Astrocyte of the cerebellum (primary cell): ENCODE measurements at regions not wholly inside any gene's neighbourhood (a gene's known extent, or its start where the extent isn't known, plus 50 kb on each side); places are given as distances from the start of the nearest gene placed in this dataset.

Experiments used
- DNase-seq: peaks from one replicate; pipeline ENCODE4 v3.0.0-alpha.2; 2011; ENCODE audit warnings: low read depth
- H3K4me3 ChIP-seq: 2 replicates; pipeline ENCODE4 v1.5.1; 2011; ENCODE audit warnings: mild to moderate bottlenecking, low read depth, low read length, moderate library complexity
- in situ Hi-C: cut with HindIII; loops from 2 replicates; pipeline ENCODE4 v1.10.0; 2017; ENCODE audit warnings: low sequenced_read_pairs
- TF ChIP-seq, protein P1 (sequence below): IDR thresholded peaks from 2 replicates; pipeline ENCODE4 v1.5.1; 2012; ENCODE audit warnings: low read length, low read depth, moderate library complexity, mild to moderate bottlenecking; ENCODE audit errors: missing control alignments

DNA sequence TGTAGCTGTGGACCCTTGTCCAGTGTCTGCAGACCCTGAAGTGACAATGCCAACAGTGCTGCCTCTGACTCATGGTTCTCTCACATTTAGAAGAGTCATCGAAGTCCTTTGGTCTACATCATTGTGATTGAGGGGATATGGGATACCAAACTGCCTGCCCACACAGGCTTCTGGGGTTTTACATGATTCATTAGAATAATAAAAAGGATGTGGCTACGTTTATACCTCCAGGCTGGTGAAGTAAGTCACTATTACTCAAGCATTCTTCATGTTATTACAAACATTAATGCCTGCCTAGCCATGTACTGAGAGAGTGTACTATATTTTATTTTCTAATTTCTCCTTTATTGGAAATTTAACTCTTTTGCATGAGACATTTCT is 365.7 kb downstream of the SPATA31D1 start:
- H3K4me3 ChIP-seq, result no peak overlapping the region
- in situ Hi-C loops, result no loop called here
- peak; percentile 37 for DNase-seq
- TF ChIP-seq, protein P1, sequence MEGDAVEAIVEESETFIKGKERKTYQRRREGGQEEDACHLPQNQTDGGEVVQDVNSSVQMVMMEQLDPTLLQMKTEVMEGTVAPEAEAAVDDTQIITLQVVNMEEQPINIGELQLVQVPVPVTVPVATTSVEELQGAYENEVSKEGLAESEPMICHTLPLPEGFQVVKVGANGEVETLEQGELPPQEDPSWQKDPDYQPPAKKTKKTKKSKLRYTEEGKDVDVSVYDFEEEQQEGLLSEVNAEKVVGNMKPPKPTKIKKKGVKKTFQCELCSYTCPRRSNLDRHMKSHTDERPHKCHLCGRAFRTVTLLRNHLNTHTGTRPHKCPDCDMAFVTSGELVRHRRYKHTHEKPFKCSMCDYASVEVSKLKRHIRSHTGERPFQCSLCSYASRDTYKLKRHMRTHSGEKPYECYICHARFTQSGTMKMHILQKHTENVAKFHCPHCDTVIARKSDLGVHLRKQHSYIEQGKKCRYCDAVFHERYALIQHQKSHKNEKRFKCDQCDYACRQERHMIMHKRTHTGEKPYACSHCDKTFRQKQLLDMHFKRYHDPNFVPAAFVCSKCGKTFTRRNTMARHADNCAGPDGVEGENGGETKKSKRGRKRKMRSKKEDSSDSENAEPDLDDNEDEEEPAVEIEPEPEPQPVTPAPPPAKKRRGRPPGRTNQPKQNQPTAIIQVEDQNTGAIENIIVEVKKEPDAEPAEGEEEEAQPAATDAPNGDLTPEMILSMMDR, result no peak

DNA sequence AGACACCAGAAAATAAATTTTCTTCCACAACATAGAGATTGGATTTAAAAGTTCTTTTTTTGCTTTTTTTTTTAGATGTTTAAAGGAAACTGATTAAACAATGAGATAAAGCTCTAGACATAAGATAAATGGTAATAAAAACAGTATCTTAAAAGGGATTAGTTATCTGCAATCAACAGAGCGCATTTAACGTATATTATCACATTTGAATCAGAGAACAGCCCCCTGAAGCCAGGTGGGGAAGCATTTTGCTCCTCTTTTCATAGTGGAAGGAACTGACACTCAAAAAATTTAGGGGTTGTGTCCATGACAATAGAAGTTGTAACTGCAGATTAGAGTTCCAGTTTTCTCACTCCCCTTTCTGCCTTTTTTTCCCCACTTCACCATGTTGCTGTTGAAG is 367.6 kb downstream of the SPATA31D1 start:
- no peak overlapping the region for H3K4me3 ChIP-seq
- TF ChIP-seq, protein P1, result no peak
- in situ Hi-C loops, result no loop called here
- no peak for DNase-seq

DNA sequence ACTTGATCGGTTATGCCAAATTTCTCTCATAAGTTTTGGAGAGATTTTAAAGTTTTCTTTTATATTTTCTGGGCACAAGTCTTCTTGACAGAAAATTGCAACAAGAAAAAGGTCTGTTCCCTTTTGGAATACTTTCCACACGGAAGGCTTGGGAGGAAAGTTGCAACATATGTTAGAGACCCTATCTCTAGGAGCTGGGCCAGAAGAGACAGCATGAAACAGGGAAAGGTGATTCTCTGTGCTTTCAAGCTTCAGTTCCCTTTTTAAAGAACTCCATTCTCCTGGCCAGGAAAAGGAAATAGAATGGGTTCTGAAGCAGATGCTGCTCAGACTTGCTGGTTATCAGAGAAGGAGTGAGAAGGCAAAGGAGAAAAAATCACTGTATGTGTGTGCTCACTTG is 368.3 kb downstream of the SPATA31D1 start:
- in situ Hi-C loops, result no loop called here
- no peak overlapping the region for H3K4me3 ChIP-seq
- DNase-seq, result no peak
- TF ChIP-seq, protein P1, result no peak

DNA sequence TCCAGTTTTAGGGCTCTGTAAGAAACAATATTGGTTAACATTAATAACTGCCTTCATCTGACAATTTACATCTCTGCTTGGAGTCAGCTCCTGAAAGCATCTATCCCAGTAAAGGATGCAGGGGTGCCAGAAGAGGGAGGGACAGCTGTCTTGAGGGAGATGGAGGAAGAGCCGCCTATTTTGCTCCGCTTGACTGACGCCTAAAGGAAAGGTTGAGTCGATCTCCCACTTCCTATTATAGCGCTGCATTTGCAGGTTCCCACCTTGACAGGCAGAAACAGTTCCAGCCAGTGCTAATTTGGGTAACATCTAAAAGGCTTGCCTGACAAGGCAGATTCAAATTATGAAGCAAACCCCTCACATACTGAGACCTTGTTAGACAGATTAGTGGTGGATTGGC is 374.6 kb downstream of the SPATA31D1 start:
- TF ChIP-seq, protein P1, result no peak
- in situ Hi-C loops, result no loop called here
- no peak for DNase-seq
- no peak overlapping the region for H3K4me3 ChIP-seq

DNA sequence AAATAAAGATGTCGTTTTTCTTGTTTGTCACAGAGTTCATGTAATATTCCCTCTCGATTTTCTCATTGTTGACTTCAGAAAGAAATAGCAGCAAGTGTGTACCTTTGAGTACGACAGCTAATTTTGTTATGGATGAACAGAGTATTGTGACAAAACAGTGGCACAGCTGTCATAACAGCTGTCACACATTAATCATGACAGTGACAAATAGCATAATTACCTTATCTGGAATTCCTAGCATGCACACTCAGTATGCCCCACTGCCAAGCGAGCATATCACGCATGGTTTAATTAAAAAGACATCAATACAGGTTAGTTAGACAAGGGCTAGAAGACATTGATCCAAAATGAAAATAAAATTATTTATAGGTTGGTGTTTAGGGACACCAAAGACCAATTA is 375.1 kb downstream of the SPATA31D1 start:
- in situ Hi-C loops, result no loop called here
- DNase-seq, result no peak
- TF ChIP-seq, protein P1, result no peak
- H3K4me3 ChIP-seq, result no peak overlapping the region

DNA sequence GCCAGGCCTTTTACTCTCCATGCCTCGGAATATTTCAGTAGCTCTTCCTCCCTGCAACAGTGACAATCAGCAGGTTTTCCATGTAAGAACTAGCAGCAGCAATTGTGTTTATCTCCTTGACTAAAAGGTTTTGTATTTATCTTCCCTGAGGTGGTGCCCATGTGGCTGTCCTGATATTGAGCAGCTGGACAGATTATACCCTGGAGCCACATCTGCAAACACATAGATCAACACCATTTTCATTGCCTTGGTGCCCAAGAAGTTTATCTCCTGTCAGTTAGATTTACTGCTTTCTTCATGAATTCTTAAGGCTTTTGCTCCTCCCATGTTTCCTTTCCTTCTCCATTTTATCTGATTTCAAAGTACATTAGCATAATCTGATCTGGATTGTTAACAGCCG is 378.4 kb downstream of the SPATA31D1 start:
- TF ChIP-seq, protein P1, result no peak
- H3K4me3 ChIP-seq, result no peak overlapping the region
- DNase-seq, result no peak
- in situ Hi-C loops, result no loop called here

DNA sequence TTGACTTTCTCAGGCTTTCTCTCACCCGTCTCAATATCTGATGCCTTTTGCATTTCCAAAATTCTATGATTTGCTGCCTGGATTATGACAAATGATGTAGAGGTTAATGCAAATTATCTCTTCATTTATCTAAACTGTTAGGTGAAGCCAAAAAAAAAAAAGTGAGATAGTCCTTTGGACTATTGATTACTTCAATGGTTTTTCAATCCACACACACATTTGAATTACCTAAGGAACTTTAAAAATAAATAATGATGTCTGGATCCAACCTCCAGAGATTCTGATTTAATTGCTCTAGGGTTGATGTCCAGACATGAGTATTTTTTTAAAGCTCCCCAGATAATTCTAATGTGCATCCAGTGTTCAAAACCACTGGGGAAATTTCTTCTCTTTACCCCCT is 379.4 kb downstream of the SPATA31D1 start:
- TF ChIP-seq, protein P1, result no peak
- in situ Hi-C loops, result no loop called here
- DNase-seq, result no peak
- no peak overlapping the region for H3K4me3 ChIP-seq
